Fibroblast of villous mesenchyme (primary cell): ENCODE measurements at regions not wholly inside any gene's neighbourhood (a gene's known extent, or its start where the extent isn't known, plus 50 kb on each side); places are given as distances from the start of the nearest gene placed in this dataset.

Experiments
- DNase-seq: peaks from one replicate; pipeline ENCODE4 v3.0.0-alpha.2; 2010; ENCODE audit warnings: low read depth
- H3K4me3 ChIP-seq: 2 replicates; pipeline ENCODE4 v1.5.1; 2011; ENCODE audit warnings: low read depth, mild to moderate bottlenecking, low read length
- TF ChIP-seq, protein P1 (sequence below): IDR thresholded peaks from 2 replicates; pipeline ENCODE4 v1.5.1; 2012; ENCODE audit warnings: low read depth, mild to moderate bottlenecking, low read length; ENCODE audit not compliant: insufficient read depth

DNA sequence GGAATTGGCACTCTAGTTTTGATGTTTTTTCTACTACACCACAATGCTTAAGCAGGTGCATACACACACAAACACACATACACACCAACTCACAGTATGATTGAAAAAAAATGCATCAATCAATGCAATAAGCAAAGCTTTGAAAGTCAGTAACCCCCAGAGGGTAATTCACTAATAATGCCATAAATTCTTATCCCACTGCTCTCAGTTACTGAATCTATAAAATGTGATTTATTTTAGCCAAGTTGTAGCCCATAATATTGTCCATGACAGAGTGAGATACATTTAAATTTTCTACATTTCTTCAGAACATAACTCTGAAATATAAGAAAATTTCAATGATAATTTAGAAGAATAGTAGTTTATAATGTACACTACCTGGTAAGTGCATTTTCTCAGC lies 87.9 kb downstream of the LIG4 start:
- TF ChIP-seq, protein P1, sequence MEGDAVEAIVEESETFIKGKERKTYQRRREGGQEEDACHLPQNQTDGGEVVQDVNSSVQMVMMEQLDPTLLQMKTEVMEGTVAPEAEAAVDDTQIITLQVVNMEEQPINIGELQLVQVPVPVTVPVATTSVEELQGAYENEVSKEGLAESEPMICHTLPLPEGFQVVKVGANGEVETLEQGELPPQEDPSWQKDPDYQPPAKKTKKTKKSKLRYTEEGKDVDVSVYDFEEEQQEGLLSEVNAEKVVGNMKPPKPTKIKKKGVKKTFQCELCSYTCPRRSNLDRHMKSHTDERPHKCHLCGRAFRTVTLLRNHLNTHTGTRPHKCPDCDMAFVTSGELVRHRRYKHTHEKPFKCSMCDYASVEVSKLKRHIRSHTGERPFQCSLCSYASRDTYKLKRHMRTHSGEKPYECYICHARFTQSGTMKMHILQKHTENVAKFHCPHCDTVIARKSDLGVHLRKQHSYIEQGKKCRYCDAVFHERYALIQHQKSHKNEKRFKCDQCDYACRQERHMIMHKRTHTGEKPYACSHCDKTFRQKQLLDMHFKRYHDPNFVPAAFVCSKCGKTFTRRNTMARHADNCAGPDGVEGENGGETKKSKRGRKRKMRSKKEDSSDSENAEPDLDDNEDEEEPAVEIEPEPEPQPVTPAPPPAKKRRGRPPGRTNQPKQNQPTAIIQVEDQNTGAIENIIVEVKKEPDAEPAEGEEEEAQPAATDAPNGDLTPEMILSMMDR, result no peak
- no peak overlapping the region for H3K4me3 ChIP-seq
- no peak for DNase-seq

- TF ChIP-seq, protein P1, result no peak
- no peak for DNase-seq
- no peak overlapping the region for H3K4me3 ChIP-seq
Measured at GRCh38 chr13:108126056-108126455, 89.3 kb downstream of the LIG4 start.

DNA sequence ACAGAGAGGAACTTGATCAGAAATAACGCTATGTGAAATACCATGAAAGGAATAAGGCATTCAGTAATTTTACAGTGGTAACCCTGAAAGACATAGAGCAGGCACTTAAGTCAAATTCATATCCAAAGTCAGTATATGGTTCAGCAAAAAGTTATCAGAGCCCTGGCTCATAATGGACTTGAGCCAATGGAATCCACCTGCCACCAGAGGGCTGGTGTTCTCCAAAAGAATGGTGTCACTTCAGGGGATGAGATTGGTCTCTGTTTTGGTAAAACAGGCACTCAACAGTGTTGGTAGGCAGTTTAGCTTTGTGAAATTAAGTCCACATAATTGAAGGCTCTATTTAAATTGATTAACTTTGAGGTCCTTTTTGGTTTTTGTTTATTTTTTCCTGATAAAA lies 93.9 kb downstream of the LIG4 start:
- TF ChIP-seq, protein P1, result no peak
- no peak for DNase-seq
- no peak overlapping the region for H3K4me3 ChIP-seq

GRCh38 chr13:108120856-108121255 lies 94.5 kb downstream of the LIG4 start:
- TF ChIP-seq, protein P1, result no peak

GRCh38 chr13:108120302-108120701 lies 95.0 kb downstream of the LIG4 start:
- no peak overlapping the region for H3K4me3 ChIP-seq
- no peak for DNase-seq
- TF ChIP-seq, protein P1, result no peak

More at GRCh38 chr13:108120856-108121255, 94.5 kb downstream of the LIG4 start:
- no peak for DNase-seq
- H3K4me3 ChIP-seq, result no peak overlapping the region

DNA sequence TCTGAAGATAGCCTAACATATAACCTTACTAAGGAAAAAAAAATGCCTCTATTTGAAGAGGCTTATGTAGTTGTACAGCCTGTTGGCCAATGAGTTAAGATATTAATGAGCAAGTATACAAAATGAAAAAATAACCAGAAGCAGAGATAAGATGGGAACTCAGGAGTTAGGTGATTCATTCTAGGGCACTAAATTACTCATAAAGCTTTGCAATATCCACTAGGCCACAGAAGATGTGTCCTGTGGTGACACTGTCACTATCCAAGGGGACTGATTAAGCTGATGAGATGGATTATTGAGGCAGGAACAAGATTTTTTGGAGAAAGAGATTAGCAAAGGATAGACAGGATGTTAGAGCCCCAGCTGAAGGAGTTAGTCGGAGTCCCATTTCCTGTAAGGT lies 99.6 kb downstream of the LIG4 start:
- H3K4me3 ChIP-seq, result no peak overlapping the region
- TF ChIP-seq, protein P1, result no peak
- no peak for DNase-seq

DNA sequence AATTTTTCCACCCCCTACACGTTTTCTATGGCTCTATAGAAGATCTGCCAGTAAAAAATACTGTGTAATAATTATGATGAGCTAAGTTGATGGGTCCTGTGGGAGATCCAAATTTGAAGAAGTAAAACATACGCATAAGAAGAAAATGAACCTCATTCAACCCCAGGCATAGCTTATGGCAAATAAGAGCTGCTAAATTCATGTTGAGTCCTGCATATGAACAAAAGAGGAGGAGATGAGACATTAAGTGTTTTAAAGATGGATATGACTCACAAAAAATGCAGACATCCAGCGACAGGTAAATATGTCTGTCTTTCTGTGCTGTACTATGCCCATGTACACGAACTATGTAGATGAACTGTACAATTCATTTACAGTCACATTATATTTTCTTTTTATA lies 101.9 kb downstream of the LIG4 start:
- no peak overlapping the region for H3K4me3 ChIP-seq
- no peak for DNase-seq
- TF ChIP-seq, protein P1, result no peak
